H1 (cell line): ENCODE measurements at regions not wholly inside any gene's neighbourhood (a gene's known extent, or its start where the extent isn't known, plus 50 kb on each side); places are given as distances from the start of the nearest gene placed in this dataset.

ENCODE experiments used
- CTCF ChIA-PET: fragments of 300-600 bp; sonication (Branson Sonifier 250); formaldehyde crosslinking; loops from one replicate; lab custom pipeline; 2021; ENCODE audit not compliant: partially characterized antibody; lab: Charles Lee
- POLR2A ChIA-PET: fragments of 300-600 bp; sonication (Branson Sonifier 250); formaldehyde crosslinking; loops from one replicate; lab custom pipeline; 2021; ENCODE audit warnings: inconsistent platforms; ENCODE audit not compliant: partially characterized antibody; lab: Charles Lee
- DNase-seq, 2 experiments: peaks; one replicate each; pipeline versions ENCODE4 v3.0.0 to v3.0.0-alpha.2; 2010 to 2022; ENCODE audit warnings: low spot score in 2 of 2, low read depth in 1 of 2, mixed read lengths in 1 of 2
- FAIRE-seq: peaks from 2 replicates; lab custom pipeline; 2011; peaks lifted over from hg19 to GRCh38; lab: Jason Lieb, UNC
- H2AFZ ChIP-seq: 2 replicates; pipeline ENCODE4 v1.8.1; 2012; ENCODE audit warnings: low read length, inconsistent platforms
- H2AK5ac ChIP-seq: 2 replicates; pipeline ENCODE4 v1.6.1; 2013; ENCODE audit warnings: low read depth, low read length
- H2BK120ac ChIP-seq: replicated peaks from 2 replicates; pipeline ENCODE3; 2013; ENCODE audit warnings: low read depth, low read length, inconsistent platforms
- H2BK12ac ChIP-seq: 2 replicates; pipeline ENCODE4 v1.6.1; 2013; ENCODE audit warnings: low read depth, low read length
- H2BK15ac ChIP-seq: 2 replicates; pipeline ENCODE4 v1.6.1; 2013; ENCODE audit warnings: low read length
- H2BK20ac ChIP-seq: 2 replicates; pipeline ENCODE4 v1.6.1; 2013; ENCODE audit warnings: low read length
- H2BK5ac ChIP-seq: 2 replicates; pipeline ENCODE4 v1.6.1; 2013; ENCODE audit warnings: low read depth, low read length
- H3K14ac ChIP-seq: 2 replicates; pipeline ENCODE4 v1.6.1; 2013; ENCODE audit warnings: inconsistent platforms; ENCODE audit not compliant: insufficient read length
- H3K18ac ChIP-seq: 2 replicates; pipeline ENCODE4 v1.6.1; 2013; ENCODE audit warnings: low read length; ENCODE audit errors: extremely low read depth
- H3K23ac ChIP-seq: 2 replicates; pipeline ENCODE4 v1.6.1; 2013; ENCODE audit warnings: inconsistent platforms; ENCODE audit not compliant: insufficient read length
- H3K23me2 ChIP-seq: 2 replicates; pipeline ENCODE4 v1.6.1; 2013; ENCODE audit warnings: low read depth, low read length
- H3K27ac ChIP-seq: 2 replicates; pipeline ENCODE4 v1.6.1; 2011; ENCODE audit warnings: low read depth, low read length, inconsistent platforms
- H3K27me3 ChIP-seq, 4 experiments: replicated peaks in 1 of 4; 1 replicate in 1 of 4; 2 replicates in 3 of 4; pipeline versions ENCODE4 v1.6.1 to v1.8.1; 2011 to 2013; ENCODE audit warnings: low read length in 3 of 4, mild to moderate bottlenecking in 3 of 4, inconsistent platforms in 2 of 4, mixed read lengths in 2 of 4, moderate library complexity in 1 of 4; ENCODE audit not compliant: control insufficient read depth in 3 of 4, insufficient read depth in 3 of 4; ENCODE audit errors: extremely low read depth in 1 of 4
- H3K36me3 ChIP-seq, 4 experiments: 2 replicates each; pipeline versions ENCODE4 v1.6.1 to v1.8.1; 2011 to 2013; ENCODE audit warnings: mild to moderate bottlenecking in 4 of 4, low read length in 3 of 4, moderate library complexity in 2 of 4, control low read depth in 1 of 4, inconsistent platforms in 1 of 4; ENCODE audit not compliant: insufficient read depth in 4 of 4, control insufficient read depth in 2 of 4
- H3K4ac ChIP-seq: replicated peaks from 2 replicates; pipeline ENCODE3; 2013; ENCODE audit warnings: low read length, low read depth, mixed read lengths, inconsistent platforms; ENCODE audit not compliant: insufficient read length
- H3K4me1 ChIP-seq, 4 experiments: replicated peaks in 1 of 4; 1 replicate in 1 of 4; 2 replicates in 3 of 4; pipeline versions ENCODE4 v1.6.1 to v1.8.1; 2011 to 2013; ENCODE audit warnings: low read length in 3 of 4, inconsistent platforms in 2 of 4, mixed read lengths in 1 of 4; ENCODE audit not compliant: insufficient read depth in 4 of 4, control insufficient read depth in 3 of 4
- H3K4me2 ChIP-seq, 2 experiments: 2 replicates each; pipeline versions ENCODE4 v1.6.1 to v1.8.1; 2011 to 2013; ENCODE audit warnings: low read depth in 2 of 2, low read length in 2 of 2, control low read depth in 1 of 2, inconsistent platforms in 1 of 2, mild to moderate bottlenecking in 1 of 2; ENCODE audit not compliant: insufficient read depth in 1 of 2
- H3K4me3 ChIP-seq, 4 experiments: fragments of 200-600, 300-600 bp in 1 of 4; sonication (generic), shearing (Covaris generic), sonication (Bioruptor Twin) in 1 of 4; 2 replicates each; pipeline versions ENCODE4 v1.5.1 to v1.8.1; 2011 to 2016; ENCODE audit warnings: low read length in 4 of 4, low read depth in 3 of 4, control low read depth in 2 of 4, inconsistent platforms in 2 of 4, mild to moderate bottlenecking in 2 of 4, mixed read lengths in 1 of 4, moderate library complexity in 1 of 4; ENCODE audit not compliant: insufficient read depth in 2 of 4; ENCODE audit errors: extremely low read depth in 1 of 4
- H3K56ac ChIP-seq: replicated peaks from 2 replicates; pipeline ENCODE3; 2013; ENCODE audit warnings: low read depth, mild to moderate bottlenecking, mixed read lengths, low read length, inconsistent platforms; ENCODE audit not compliant: insufficient read length
- H3K79me1 ChIP-seq: 2 replicates; pipeline ENCODE4 v1.6.1; 2013; ENCODE audit warnings: low read depth, low read length, control low read depth
- H3K79me2 ChIP-seq, 2 experiments: 2 replicates each; pipeline versions ENCODE4 v1.6.1 to v1.8.1; 2012 to 2013; ENCODE audit warnings: low read length in 2 of 2, mild to moderate bottlenecking in 2 of 2, inconsistent platforms in 1 of 2; ENCODE audit not compliant: insufficient read depth in 2 of 2, control insufficient read depth in 1 of 2
- H3K9ac ChIP-seq, 4 experiments: replicated peaks in 1 of 4; 1 replicate in 1 of 4; 2 replicates in 3 of 4; pipeline versions ENCODE4 v1.6.1 to v1.8.1; 2011 to 2013; ENCODE audit warnings: low read depth in 3 of 4, low read length in 3 of 4, control low read depth in 2 of 4, mild to moderate bottlenecking in 2 of 4, moderate library complexity in 2 of 4, inconsistent platforms in 1 of 4; ENCODE audit errors: extremely low read depth in 1 of 4
- H3K9me3 ChIP-seq, 2 experiments: 2 replicates each; pipeline versions ENCODE4 v1.6.1 to v1.8.1; 2012 to 2013; ENCODE audit warnings: mild to moderate bottlenecking in 2 of 2, moderate library complexity in 2 of 2, control low read depth in 1 of 2, inconsistent platforms in 1 of 2, low read depth in 1 of 2, low read length in 1 of 2, mixed read lengths in 1 of 2; ENCODE audit not compliant: insufficient read depth in 2 of 2
- H4K20me1 ChIP-seq, 2 experiments: replicated peaks in 1 of 2; 2 replicates each; pipeline versions ENCODE3 to v1.8.1; 2011 to 2013; ENCODE audit warnings: inconsistent platforms in 2 of 2, low read length in 2 of 2, mild to moderate bottlenecking in 1 of 2; ENCODE audit not compliant: insufficient read depth in 2 of 2, control insufficient read depth in 1 of 2
- H4K5ac ChIP-seq: 2 replicates; pipeline ENCODE4 v1.6.1; 2013; ENCODE audit warnings: low read length, low read depth, mixed read lengths, inconsistent platforms; ENCODE audit not compliant: insufficient read length
- H4K8ac ChIP-seq: 2 replicates; pipeline ENCODE4 v1.8.0; 2013; ENCODE audit warnings: mild to moderate bottlenecking, moderate library complexity, low read length, inconsistent platforms; ENCODE audit not compliant: insufficient read depth; ENCODE audit errors: extremely low read depth
- H4K91ac ChIP-seq: replicated peaks from 2 replicates; pipeline ENCODE3; 2013; ENCODE audit warnings: low read length, mixed read lengths, inconsistent platforms; ENCODE audit not compliant: insufficient read length
- CHD1 ChIP-seq: IDR thresholded peaks from 2 replicates; pipeline ENCODE4 v1.6.1; 2012; ENCODE audit warnings: low read depth, low read length, improper control_type of control experiment
- EGR1 ChIP-seq: IDR thresholded peaks from 2 replicates; pipeline ENCODE4 v1.6.1; 2011; ENCODE audit warnings: low read depth, low read length, borderline replicate concordance
- EZH2 ChIP-seq: fragments of 200-600 bp; sonication (generic); IDR thresholded peaks from 2 replicates; pipeline ENCODE4 v1.7.1; 2012; ENCODE audit warnings: low read depth, mild to moderate bottlenecking, moderate library complexity, low read length, inconsistent platforms; ENCODE audit not compliant: severe bottlenecking
- HDAC2 ChIP-seq, 2 experiments: fragments of 300-600 bp in 1 of 2; sonication (generic) in 1 of 2; IDR thresholded peaks; 2 replicates each; pipeline ENCODE4 v1.6.1; 2011 to 2012; ENCODE audit warnings: low read depth in 2 of 2, low read length in 2 of 2, mild to moderate bottlenecking in 2 of 2, moderate library complexity in 2 of 2, borderline replicate concordance in 1 of 2, inconsistent platforms in 1 of 2
- NRF1 ChIP-seq: IDR thresholded peaks from 2 replicates; pipeline ENCODE4 v1.6.1; 2011; ENCODE audit warnings: mild to moderate bottlenecking, low read depth, low read length, improper control_type of control experiment
- POLR2AphosphoS5 ChIP-seq: IDR thresholded peaks from 2 replicates; pipeline ENCODE4 v1.6.1; 2011; ENCODE audit warnings: low read depth, low read length
- POU5F1 ChIP-seq: IDR thresholded peaks from 2 replicates; pipeline ENCODE4 v1.6.1; 2011; ENCODE audit warnings: low read depth, mild to moderate bottlenecking, low read length, moderate library complexity
- RAD21 ChIP-seq, 2 experiments: IDR thresholded peaks in 1 of 2; conservative IDR thresholded peaks in 1 of 2; 2 replicates each; pipeline ENCODE4 v1.6.1; 2011; ENCODE audit warnings: low read depth in 2 of 2, low read length in 2 of 2, improper control_type of control experiment in 1 of 2, inconsistent platforms in 1 of 2, mild to moderate bottlenecking in 1 of 2, moderate library complexity in 1 of 2
- SAP30 ChIP-seq: fragments of 300-600 bp; sonication (generic); IDR thresholded peaks from 2 replicates; pipeline ENCODE4 v1.7.1; 2012; ENCODE audit warnings: low read length, moderate library complexity, mild to moderate bottlenecking, inconsistent platforms; ENCODE audit not compliant: insufficient read depth, insufficient replicate concordance
- SRF ChIP-seq: IDR thresholded peaks from 2 replicates; pipeline ENCODE4 v1.6.1; 2011; ENCODE audit warnings: mild to moderate bottlenecking, low read depth, low read length, moderate library complexity
- TAF7 ChIP-seq: optimal IDR thresholded peaks from 2 replicates; pipeline ENCODE3; 2011; ENCODE audit warnings: low read depth, mild to moderate bottlenecking, inconsistent platforms, low read length, moderate library complexity, borderline replicate concordance
- TCF12 ChIP-seq: IDR thresholded peaks from 2 replicates; pipeline ENCODE4 v1.6.1; 2011; ENCODE audit warnings: low read depth, mild to moderate bottlenecking, low read length
- YY1 ChIP-seq: IDR thresholded peaks from 2 replicates; pipeline ENCODE4 v1.6.1; 2011; ENCODE audit warnings: low read depth, mild to moderate bottlenecking, low read length
- ZNF274 ChIP-seq: IDR thresholded peaks from 2 replicates; pipeline ENCODE4 v1.7.0; 2012; ENCODE audit warnings: low read length, borderline replicate concordance; ENCODE audit errors: extremely low read depth
- WGBS, 2 experiments: shearing (Covaris generic) in 1 of 2; methylation state at CpG; one replicate each; pipeline versions ENCODE4 v1.1.6 to v1.1.7; 2013 to 2015; ENCODE audit warnings: low lambda C conversion rate in 2 of 2, mixed read lengths in 2 of 2, inconsistent platforms in 1 of 2, low coverage in 1 of 2, missing lambda C conversion rate in 1 of 2; ENCODE audit not compliant: insufficient replicate concordance in 2 of 2, insufficient coverage in 1 of 2, insufficient read length in 1 of 2; ENCODE audit errors: extremely low coverage in 1 of 2, missing lambda C conversion rate in 1 of 2; 5-methylcytosine and 5-hydroxymethylcytosine counted together
- TF ChIP-seq, protein P1 (sequence below): IDR thresholded peaks from 2 replicates; pipeline ENCODE4 v1.6.1; 2012; ENCODE audit warnings: inconsistent platforms

GRCh38 chr5:53302529-53302928 lies 177.9 kb upstream of the FST start:
- no peak overlapping the region for H3K4me3 ChIP-seq
- ChIA-PET CTCF (no interaction called here), POLR2A (no interaction called here)
- no peak overlapping the region for H4K91ac ChIP-seq
- no peaks in the 10 kb centered on the region for H3K4me1 ChIP-seq
- no peak overlapping the region for H2BK15ac ChIP-seq
- no peaks in the 10 kb centered on the region for H3K23me2 ChIP-seq
- no peak overlapping the region for H3K9ac ChIP-seq
- H3K27ac ChIP-seq = no peak overlapping the region
- H4K20me1 ChIP-seq = no peaks in the 10 kb centered on the region
- H3K79me2 ChIP-seq = no peaks in the 10 kb centered on the region
- H3K4ac ChIP-seq = no peak overlapping the region
- no peak overlapping the region for H4K8ac ChIP-seq
- 83% methylated on average over 1 of the region's 1 CpG; no CpG with 5 or more reads in 1 of the 2 experiments for WGBS, 2 experiments
- no peaks in the 10 kb centered on the region for H3K79me1 ChIP-seq
- H3K18ac ChIP-seq = no peak overlapping the region
- no peak overlapping the region for H3K14ac ChIP-seq
- H4K5ac ChIP-seq = no peak overlapping the region
- no peaks in the 10 kb centered on the region for H3K36me3 ChIP-seq
- no peak overlapping the region for H2AK5ac ChIP-seq
- H3K27me3 ChIP-seq = no peaks in the 10 kb centered on the region
- H2BK12ac ChIP-seq = no peak overlapping the region
- no peak overlapping the region for H3K4me2 ChIP-seq
- no peak overlapping the region for H2BK20ac ChIP-seq
- H2BK120ac ChIP-seq = no peak overlapping the region
- H3K23ac ChIP-seq = no peak overlapping the region
- H2BK5ac ChIP-seq = no peak overlapping the region
- DNase-seq (no peak), FAIRE-seq (no peak)
- H3K56ac ChIP-seq = no peak overlapping the region
- H3K9me3 ChIP-seq = no peaks in the 10 kb centered on the region; a peak in 1 of 4 replicates
- H2AFZ ChIP-seq = no peak overlapping the region
- no peak for TF ChIP-seq NRF1
- TF ChIP-seq EGR1 = no peak
- TF ChIP-seq YY1 = no peak
- TF ChIP-seq SAP30 = no peak
- TF ChIP-seq EZH2 = no peak
- TF ChIP-seq RAD21 (IDR thresholded peaks at IDR 0.05 in 1 of 2, conservative IDR thresholded peaks at IDR 0.05 in 1 of 2; ENCODE audit: low read depth in 2 of 2, low read length in 2 of 2) = no peak
- no peak for TF ChIP-seq TCF12
- TF ChIP-seq SRF = no peak
- no peak for TF ChIP-seq HDAC2 (IDR thresholded peaks at IDR 0.05; ENCODE audit: borderline replicate concordance in 1 of 2, low read depth in 2 of 2, low read length in 2 of 2)
- TF ChIP-seq ZNF274 = no peak
- TF ChIP-seq POU5F1 = no peak
- no peak for TF ChIP-seq POLR2AphosphoS5
- TF ChIP-seq TAF7 = no peak
- no peak for TF ChIP-seq CHD1
- TF ChIP-seq, protein P1, sequence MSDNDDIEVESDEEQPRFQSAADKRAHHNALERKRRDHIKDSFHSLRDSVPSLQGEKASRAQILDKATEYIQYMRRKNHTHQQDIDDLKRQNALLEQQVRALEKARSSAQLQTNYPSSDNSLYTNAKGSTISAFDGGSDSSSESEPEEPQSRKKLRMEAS = no peak
